ENCODE measurements at regions not wholly inside any gene's neighbourhood (a gene's known extent, or its start where the extent isn't known, plus 50 kb on each side); places are given as distances from the start of the nearest gene placed in this dataset.

- no peak for TF ChIP-seq CTCF (IDR thresholded peaks at IDR 0.05)
- TF ChIP-seq ZFX (IDR thresholded peaks at IDR 0.05; ENCODE audit: borderline replicate concordance): no peak
Measured at GRCh38 chr2:192828947-192829346, 634.2 kb upstream of the TMEFF2 start.

All from 22Rv1 (cell line).